ENCODE measurements at regions not wholly inside any gene's neighbourhood (a gene's known extent, or its start where the extent isn't known, plus 50 kb on each side); places are given as distances from the start of the nearest gene placed in this dataset.

GRCh38 chr5:163757344-163757743 is 251.9 kb downstream of the MAT2B start:
- Histone ChIP-seq H4K20me1 (ENCODE audit: insufficient read depth, low read length) (no peaks in the 10 kb centered on the region), H3K4me2 (ENCODE audit: insufficient read depth, low read length) (no peak overlapping the region), H2AFZ (ENCODE audit: low read length) (no peak overlapping the region), H3K9me3 (ENCODE audit: low read depth, low read length) (peaks cover 2% of the 10 kb centered on the region), H3K4me1 (ENCODE audit: insufficient read depth, low read length) (peaks cover 14% of the 10 kb centered on the region), H3K79me2 (ENCODE audit: insufficient read depth, low read length) (no peaks in the 10 kb centered on the region), H3K36me3 (ENCODE audit: insufficient read depth, low read length) (no peaks in the 10 kb centered on the region), H3K4me3 (ENCODE audit: insufficient read depth, low read length) (no peak overlapping the region), H3K27me3 (ENCODE audit: insufficient read depth, low read length) (no peaks in the 10 kb centered on the region), H3K27ac (ENCODE audit: low read depth, low read length) (no peak overlapping the region)
- DNase-seq (ENCODE audit: insufficient read length, low spot score, missing footprints), result no peak
- TF ChIP-seq CTCF (IDR thresholded peaks at IDR 0.05; ENCODE audit: extremely low read depth, low read depth, low read length), result no peak

- Histone ChIP-seq H4K20me1 (ENCODE audit: insufficient read depth, low read length) (no peaks in the 10 kb centered on the region), H3K4me3 (ENCODE audit: insufficient read depth, low read length) (no peak overlapping the region), H3K9me3 (ENCODE audit: low read depth, low read length) (peaks cover 2% of the 10 kb centered on the region), H3K36me3 (ENCODE audit: insufficient read depth, low read length) (no peaks in the 10 kb centered on the region), H2AFZ (ENCODE audit: low read length) (no peak overlapping the region), H3K27ac (ENCODE audit: low read depth, low read length) (no peak overlapping the region), H3K27me3 (ENCODE audit: insufficient read depth, low read length) (no peaks in the 10 kb centered on the region), H3K4me1 (ENCODE audit: insufficient read depth, low read length) (peaks cover 14% of the 10 kb centered on the region), H3K4me2 (ENCODE audit: insufficient read depth, low read length) (no peak overlapping the region), H3K79me2 (ENCODE audit: insufficient read depth, low read length) (no peaks in the 10 kb centered on the region)
- TF ChIP-seq CTCF (IDR thresholded peaks at IDR 0.05; ENCODE audit: extremely low read depth, low read depth, low read length), result no peak
- no peak for DNase-seq (ENCODE audit: insufficient read length, low spot score, missing footprints)
Measured at GRCh38 chr5:163758283-163758711, 252.9 kb downstream of the MAT2B start.

- TF ChIP-seq CTCF (IDR thresholded peaks at IDR 0.05; ENCODE audit: extremely low read depth, low read depth, low read length), result no peak
- H2AFZ ChIP-seq (ENCODE audit: low read length), result no peak overlapping the region
- H3K27ac ChIP-seq (ENCODE audit: low read depth, low read length), result no peak overlapping the region
- H3K4me1 ChIP-seq (ENCODE audit: insufficient read depth, low read length), result peaks cover 14% of the 10 kb centered on the region
- H3K36me3 ChIP-seq (ENCODE audit: insufficient read depth, low read length), result no peaks in the 10 kb centered on the region
- H3K4me3 ChIP-seq (ENCODE audit: insufficient read depth, low read length), result no peak overlapping the region
- DNase-seq (ENCODE audit: insufficient read length, low spot score, missing footprints), result no peak
- peaks cover 2% of the 10 kb centered on the region for H3K9me3 ChIP-seq (ENCODE audit: low read depth, low read length)
- no peaks in the 10 kb centered on the region for H3K79me2 ChIP-seq (ENCODE audit: insufficient read depth, low read length)
- no peak overlapping the region for H3K4me2 ChIP-seq (ENCODE audit: insufficient read depth, low read length)
- no peaks in the 10 kb centered on the region for H4K20me1 ChIP-seq (ENCODE audit: insufficient read depth, low read length)
- H3K27me3 ChIP-seq (ENCODE audit: insufficient read depth, low read length), result no peaks in the 10 kb centered on the region
Measured at GRCh38 chr5:163759000-163759704, 253.7 kb downstream of the MAT2B start.

- peaks cover 14% of the 10 kb centered on the region for H3K4me1 ChIP-seq (ENCODE audit: insufficient read depth, low read length)
- TF ChIP-seq CTCF (IDR thresholded peaks at IDR 0.05; ENCODE audit: extremely low read depth, low read depth, low read length), result no peak
- H2AFZ ChIP-seq (ENCODE audit: low read length), result no peak overlapping the region
- H3K9me3 ChIP-seq (ENCODE audit: low read depth, low read length), result peaks cover 2% of the 10 kb centered on the region
- H3K4me2 ChIP-seq (ENCODE audit: insufficient read depth, low read length), result no peak overlapping the region
- DNase-seq (ENCODE audit: insufficient read length, low spot score, missing footprints), result peak; percentile 87
- no peaks in the 10 kb centered on the region for H3K27me3 ChIP-seq (ENCODE audit: insufficient read depth, low read length)
- peak overlapping the region; percentile 61 for H3K27ac ChIP-seq (ENCODE audit: low read depth, low read length)
- H4K20me1 ChIP-seq (ENCODE audit: insufficient read depth, low read length), result no peaks in the 10 kb centered on the region
- no peaks in the 10 kb centered on the region for H3K79me2 ChIP-seq (ENCODE audit: insufficient read depth, low read length)
- no peaks in the 10 kb centered on the region for H3K36me3 ChIP-seq (ENCODE audit: insufficient read depth, low read length)
- no peak overlapping the region for H3K4me3 ChIP-seq (ENCODE audit: insufficient read depth, low read length)
Measured at GRCh38 chr5:163760498-163760897, 255.1 kb downstream of the MAT2B start.
